ENCODE measurements at regions not wholly inside any gene's neighbourhood (a gene's known extent, or its start where the extent isn't known, plus 50 kb on each side); places are given as distances from the start of the nearest gene placed in this dataset.
"Not testable (repeated sequence)": the region's sequence is repeated elsewhere in the genome, so short reads cannot be mapped to it uniquely, and the experiment has no call there.

DNA sequence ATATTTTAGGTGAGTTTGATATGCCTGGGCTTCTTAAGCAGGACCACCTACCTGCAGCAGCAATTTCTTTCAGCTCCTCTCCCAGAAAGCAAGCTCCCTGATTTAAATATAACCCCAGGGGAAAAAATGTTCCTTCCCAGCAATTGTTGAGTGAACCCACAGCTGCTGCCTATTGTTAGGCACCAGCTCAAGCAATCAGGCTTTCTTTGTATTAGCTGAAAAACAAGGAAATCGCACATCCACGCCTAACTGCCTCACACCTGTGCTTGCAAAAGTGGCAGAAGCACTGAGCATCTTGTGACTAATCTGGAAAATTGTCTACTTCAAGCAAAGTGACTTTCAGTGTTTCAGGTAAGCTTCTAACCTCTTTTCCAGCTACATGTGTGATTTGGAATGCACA, 432.2 kb downstream of the SMARCA1 start:
- TF ChIP-seq, protein P1, sequence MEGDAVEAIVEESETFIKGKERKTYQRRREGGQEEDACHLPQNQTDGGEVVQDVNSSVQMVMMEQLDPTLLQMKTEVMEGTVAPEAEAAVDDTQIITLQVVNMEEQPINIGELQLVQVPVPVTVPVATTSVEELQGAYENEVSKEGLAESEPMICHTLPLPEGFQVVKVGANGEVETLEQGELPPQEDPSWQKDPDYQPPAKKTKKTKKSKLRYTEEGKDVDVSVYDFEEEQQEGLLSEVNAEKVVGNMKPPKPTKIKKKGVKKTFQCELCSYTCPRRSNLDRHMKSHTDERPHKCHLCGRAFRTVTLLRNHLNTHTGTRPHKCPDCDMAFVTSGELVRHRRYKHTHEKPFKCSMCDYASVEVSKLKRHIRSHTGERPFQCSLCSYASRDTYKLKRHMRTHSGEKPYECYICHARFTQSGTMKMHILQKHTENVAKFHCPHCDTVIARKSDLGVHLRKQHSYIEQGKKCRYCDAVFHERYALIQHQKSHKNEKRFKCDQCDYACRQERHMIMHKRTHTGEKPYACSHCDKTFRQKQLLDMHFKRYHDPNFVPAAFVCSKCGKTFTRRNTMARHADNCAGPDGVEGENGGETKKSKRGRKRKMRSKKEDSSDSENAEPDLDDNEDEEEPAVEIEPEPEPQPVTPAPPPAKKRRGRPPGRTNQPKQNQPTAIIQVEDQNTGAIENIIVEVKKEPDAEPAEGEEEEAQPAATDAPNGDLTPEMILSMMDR (IDR thresholded peaks at IDR 0.05; ENCODE audit: low read length, missing control alignments), result no peak
- DNase-seq (ENCODE audit: low read depth), result no peak
- H3K4me3 ChIP-seq (replicated peaks; ENCODE audit: low read depth, low read length), result no peak overlapping the region

DNA sequence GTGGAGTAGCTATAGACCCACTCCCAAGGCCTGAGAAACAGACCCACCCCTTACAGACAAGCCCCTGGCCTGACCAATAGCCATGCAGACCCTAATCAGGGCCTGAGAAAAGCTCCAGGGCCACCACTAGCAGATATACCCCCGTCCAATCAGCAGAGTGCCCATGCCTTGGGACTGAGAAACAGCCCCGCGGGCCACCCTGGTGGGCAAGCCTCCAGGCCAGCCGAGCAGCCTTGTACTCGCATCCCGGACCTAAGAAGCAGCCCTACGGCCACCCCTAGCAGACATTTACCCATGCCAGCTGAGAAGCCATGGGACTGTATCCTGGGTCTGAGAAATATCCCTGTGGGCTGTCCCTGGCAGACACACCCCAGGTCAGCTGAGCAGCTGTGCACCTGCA, 436.5 kb downstream of the SMARCA1 start:
- no peak overlapping the region for H3K4me3 ChIP-seq (replicated peaks; ENCODE audit: low read depth, low read length)
- TF ChIP-seq, protein P1 (IDR thresholded peaks at IDR 0.05; ENCODE audit: low read length, missing control alignments), result no peak
- no peak for DNase-seq (ENCODE audit: low read depth)

DNA sequence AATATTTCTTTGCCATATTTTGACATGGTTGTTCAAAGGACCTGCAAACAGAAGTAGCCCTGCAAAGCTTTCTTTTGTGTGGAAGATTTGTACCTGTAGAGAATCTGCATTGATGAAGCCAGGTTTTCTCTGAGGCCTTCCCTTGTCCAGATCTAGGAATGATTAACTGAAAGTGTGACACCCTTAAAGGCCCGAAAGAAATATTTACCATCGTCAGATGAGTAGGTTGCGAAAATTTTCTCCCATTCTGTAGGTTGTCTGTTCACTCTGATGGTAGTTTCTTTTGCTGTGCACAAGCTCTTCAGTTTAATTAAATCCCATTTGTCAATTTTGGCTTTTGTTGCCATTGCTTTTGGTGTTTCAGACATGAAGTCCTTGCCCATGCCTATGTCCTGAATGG, 439.0 kb downstream of the SMARCA1 start:
- H3K4me3 ChIP-seq (replicated peaks; ENCODE audit: low read depth, low read length); DNase-seq (ENCODE audit: low read depth): not testable (repeated sequence)

DNA sequence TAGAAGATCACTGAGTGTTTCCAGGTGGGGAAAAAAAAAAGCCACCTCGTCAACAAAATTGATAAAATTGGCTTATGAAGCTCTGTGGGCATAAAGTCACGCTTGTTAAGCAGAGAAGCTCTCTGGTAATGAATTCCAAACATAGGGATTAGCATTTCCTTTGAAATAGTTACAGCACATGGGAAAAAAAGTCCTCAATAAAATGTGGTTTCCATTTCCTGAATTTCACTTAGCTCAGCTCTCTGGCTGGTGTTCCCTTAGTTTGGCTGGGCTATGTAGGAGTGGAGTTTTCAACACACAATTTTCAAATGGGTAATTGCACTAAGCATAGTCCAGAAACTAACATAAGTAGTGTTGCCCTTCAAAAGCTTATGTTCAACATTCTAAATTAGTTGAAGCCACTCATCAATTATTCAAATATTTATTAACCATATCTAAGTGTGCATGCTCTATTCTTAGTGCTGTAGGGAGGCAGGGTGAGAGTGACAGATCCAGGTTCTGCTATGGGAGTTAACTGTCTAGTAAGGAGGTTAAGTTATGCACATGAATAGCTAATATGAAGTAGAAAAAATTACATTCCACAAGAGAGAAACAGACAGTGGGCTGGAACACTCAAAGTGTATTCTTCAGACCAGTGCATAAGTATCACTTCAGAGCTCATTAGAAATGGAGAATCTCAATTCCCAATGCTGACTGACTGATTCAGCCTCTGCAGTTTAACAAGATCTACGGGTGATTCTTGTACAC, 445.7 kb downstream of the SMARCA1 start:
- no peak for DNase-seq (ENCODE audit: low read depth)
- no peak overlapping the region for H3K4me3 ChIP-seq (replicated peaks; ENCODE audit: low read depth, low read length)
- TF ChIP-seq, protein P1 (IDR thresholded peaks at IDR 0.05; ENCODE audit: low read length, missing control alignments), result no peak

DNA sequence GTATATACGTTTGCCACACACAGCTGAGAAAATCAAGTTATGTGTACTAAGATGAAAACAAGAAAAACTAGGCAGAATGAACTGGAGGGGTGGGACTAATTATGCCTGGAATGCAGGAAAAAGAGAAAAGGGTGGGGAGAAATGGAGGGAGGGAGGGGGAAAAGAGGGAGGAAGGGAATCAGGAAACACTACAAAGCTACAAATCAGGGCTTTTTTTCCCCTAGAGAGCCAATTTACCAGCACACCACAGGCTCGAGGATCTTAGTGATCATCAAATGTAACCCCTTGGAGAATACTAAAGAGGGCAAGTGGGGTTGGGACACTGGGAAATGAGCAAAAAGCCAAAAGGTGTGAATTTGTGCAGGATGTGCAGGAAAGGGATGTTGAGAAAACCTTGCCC, 451.9 kb downstream of the SMARCA1 start:
- H3K4me3 ChIP-seq (replicated peaks; ENCODE audit: low read depth, low read length), result no peak overlapping the region
- DNase-seq (ENCODE audit: low read depth), result no peak
- TF ChIP-seq, protein P1 (IDR thresholded peaks at IDR 0.05; ENCODE audit: low read length, missing control alignments), result no peak

DNA sequence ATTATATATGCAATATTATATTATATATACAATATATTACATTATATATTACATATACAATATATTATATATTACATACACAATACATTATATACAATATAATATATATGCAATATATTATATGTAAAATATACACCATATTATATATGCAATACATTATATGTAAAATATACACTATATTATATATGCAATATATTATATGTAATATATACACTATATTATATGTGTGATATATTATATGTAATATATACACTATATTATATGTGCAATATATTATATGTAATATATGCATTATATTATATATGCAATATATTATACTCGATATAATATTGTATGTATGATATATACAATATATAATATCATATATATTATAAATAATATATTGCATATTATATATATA, 457.4 kb downstream of the SMARCA1 start:
- DNase-seq (ENCODE audit: low read depth), result no peak
- no peak overlapping the region for H3K4me3 ChIP-seq (replicated peaks; ENCODE audit: low read depth, low read length)
- TF ChIP-seq, protein P1 (IDR thresholded peaks at IDR 0.05; ENCODE audit: low read length, missing control alignments), result no peak

DNA sequence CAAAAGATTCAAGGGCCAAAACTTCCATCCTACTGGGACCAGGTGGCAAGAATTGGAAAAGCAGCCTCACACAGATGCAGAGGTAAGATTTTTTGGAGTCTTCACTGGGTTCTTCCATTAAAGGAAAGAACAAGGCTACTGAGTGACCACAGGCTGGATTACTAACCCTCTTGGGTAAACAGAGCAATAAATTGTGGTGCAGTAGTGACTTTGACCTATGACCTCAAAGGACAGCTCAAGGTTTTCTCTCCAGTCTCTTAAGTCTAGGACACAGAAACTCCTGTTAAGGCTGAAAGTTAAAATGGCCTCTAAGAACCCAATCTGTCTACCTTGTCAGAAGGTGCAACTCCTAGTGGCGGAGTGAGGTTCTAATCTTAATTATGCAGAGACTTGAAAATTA, 464.9 kb downstream of the SMARCA1 start:
- no peak for DNase-seq (ENCODE audit: low read depth)
- no peak overlapping the region for H3K4me3 ChIP-seq (replicated peaks; ENCODE audit: low read depth, low read length)
- TF ChIP-seq, protein P1 (IDR thresholded peaks at IDR 0.05; ENCODE audit: low read length, missing control alignments), result no peak
